Fibroblast of skin of scalp (primary cell): ENCODE measurements at regions not wholly inside any gene's neighbourhood (a gene's known extent, or its start where the extent isn't known, plus 50 kb on each side); places are given as distances from the start of the nearest gene placed in this dataset.
"Not testable (repeated sequence)": the region's sequence is repeated elsewhere in the genome, so short reads cannot be mapped to it uniquely, and the experiment has no call there.

Experiments used
- DNase-seq: peaks from one replicate; pipeline ENCODE4 v3.0.0-alpha.2; 2013

DNA sequence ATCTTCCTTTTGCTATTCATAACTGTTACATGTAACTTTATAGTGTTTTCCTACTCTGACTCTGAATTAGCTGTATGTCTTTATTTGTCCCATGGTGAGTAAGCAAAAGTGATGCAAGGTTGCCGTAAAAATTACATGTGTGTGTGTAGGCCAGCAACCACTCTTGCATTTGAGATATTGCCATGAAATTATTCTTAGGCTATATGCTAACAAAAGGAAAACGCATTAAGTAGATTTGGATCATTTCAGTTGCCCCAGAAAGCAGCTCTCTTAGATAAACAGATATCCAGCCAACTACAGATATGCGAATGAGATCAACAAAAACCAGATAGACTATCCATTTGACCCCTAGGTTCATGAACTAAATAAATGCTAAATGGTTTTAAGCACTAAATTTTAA lies 73.6 kb downstream of the CYLC2 start:
- no peak for DNase-seq

DNA sequence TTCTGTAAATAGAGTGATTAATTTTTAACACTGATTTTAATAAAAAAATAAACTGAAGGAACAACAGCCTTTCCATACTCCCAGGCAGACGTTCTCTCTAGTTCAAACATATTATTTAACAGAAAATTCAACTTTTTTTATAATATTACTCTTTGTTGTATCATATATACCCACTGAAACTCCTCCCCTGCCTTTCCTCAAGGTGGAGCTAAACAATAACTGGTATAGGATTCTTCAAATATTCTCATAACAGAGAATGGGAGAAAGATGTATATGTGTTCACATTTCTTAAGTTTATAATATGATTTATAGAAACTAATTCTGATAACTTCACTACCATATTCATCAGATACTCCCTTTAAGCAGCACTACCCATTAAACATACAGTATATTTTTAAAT lies 83.4 kb downstream of the CYLC2 start:
- no peak for DNase-seq

GRCh38 chr9:103082494-103082893 lies 87.4 kb downstream of the CYLC2 start:
- no peak for DNase-seq

DNA sequence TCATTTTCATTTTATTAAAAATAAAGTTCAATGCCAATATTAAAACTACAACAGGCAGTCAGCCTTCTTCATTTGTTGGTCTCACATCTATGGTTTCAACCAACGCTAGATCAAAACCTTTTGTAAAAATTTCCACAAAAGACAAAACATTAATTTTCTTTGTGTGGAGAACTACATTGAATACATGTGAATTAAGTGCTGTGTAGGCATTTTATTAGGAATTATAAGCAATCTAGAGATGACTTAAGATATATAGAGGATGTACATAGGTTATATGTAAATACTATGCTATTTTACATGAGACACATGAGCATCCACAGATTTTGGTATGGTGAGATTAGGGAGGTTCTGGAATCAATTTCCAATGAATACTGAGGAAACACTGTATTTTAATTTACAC lies 94.2 kb downstream of the CYLC2 start:
- DNase-seq: no peak

DNA sequence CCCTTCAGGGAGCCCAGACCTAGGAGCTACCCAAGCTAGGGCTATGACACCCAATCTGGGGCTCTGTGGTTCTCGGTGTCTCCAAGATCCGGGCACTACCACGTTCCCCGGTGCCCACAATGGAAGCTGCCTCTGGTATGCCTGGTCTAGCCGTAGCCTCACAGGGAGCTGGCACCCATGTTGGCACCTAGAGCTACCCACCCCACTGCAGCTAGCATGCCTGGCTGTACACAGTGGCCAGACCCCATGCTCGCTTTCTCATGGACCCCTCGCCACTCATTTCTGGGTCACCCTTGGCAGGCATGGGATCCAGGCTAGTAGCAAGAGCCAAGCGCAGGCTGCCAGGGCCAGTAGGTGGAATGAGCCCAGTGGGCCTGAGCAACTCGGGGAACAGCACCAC lies 109.0 kb downstream of the CYLC2 start:
- no peak for DNase-seq

- DNase-seq: no peak
Measured at GRCh38 chr9:103116246-103116645, 121.1 kb downstream of the CYLC2 start.

GRCh38 chr9:103126494-103126893 lies 131.4 kb downstream of the CYLC2 start:
- no peak for DNase-seq

- DNase-seq: no peak
Measured at GRCh38 chr9:103139891-103140290, 144.8 kb downstream of the CYLC2 start.

- DNase-seq: no peak
Measured at GRCh38 chr9:103152473-103152872, 157.3 kb downstream of the CYLC2 start.

- no peak for DNase-seq
Measured at GRCh38 chr9:103167530-103167929, 172.4 kb downstream of the CYLC2 start.

- DNase-seq: no peak
Measured at GRCh38 chr9:103168254-103168653, 173.1 kb downstream of the CYLC2 start.

DNA sequence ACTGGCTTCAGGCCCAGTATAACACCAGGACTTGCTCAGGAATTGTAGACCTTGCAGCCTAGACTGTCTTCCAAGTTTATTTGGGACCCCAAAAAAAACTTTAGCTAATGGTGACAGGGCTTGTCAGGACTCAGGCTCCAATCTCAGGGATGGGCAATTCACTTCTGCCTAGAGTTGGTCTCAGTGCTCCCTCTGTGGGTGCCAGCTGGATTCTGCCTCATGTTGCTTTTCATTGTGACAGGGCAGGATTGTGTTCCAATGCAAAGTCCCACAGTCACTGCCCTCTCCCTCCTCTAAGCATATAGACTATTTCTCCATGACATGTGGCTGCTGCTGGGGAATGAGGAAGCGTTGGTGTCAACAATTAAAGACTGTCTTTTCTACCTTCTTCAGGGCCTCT lies 174.7 kb downstream of the CYLC2 start:
- no peak for DNase-seq

- DNase-seq: no peak
Measured at GRCh38 chr9:103183701-103184171, 188.6 kb downstream of the CYLC2 start.

GRCh38 chr9:103186959-103187358 lies 191.8 kb downstream of the CYLC2 start:
- no peak for DNase-seq

DNA sequence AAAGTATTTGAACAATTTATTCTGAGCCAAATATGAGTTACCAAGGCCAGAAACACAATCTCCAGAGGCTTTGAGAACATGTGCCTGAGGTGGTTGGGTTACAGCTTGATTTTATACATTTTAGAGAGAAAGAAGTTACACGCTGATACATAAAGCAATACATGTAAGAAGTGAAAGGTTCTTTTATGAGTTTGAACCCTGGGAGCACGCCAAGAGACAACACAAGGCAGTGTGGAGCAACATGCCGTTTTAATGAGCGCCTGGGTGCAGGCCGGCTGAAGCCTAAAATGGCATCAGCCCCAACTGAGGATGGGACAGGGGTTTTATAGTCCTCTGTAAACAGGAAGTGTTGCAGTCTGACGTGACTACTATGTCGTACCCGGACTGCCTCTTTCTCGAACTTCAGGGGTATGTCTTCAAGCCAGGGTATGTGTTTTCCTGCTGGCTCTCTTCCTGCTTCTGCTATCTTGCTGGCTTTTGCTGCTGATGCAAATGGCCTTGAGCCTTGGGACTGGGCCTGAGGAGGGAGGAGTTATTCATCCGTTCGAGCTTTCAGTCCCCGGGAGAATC lies 193.7 kb downstream of the CYLC2 start:
- no peak for DNase-seq

DNA sequence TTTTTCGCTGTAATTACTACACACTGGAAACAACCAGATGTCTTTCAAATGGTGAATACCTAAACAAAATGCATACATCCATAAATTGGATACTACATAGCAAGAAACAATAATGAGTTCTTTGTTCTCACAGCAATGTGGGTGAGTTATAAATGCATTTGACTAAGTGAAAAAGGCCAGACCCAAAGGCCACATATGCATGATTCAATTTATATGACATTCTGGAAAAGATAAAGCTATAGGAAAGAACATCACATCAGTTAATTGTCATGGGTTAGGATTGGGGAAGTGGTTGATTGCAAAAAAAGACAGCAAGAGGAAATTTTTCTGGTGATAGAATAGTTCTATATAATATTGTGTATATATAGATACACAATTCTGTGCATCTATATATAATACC lies 198.9 kb downstream of the CYLC2 start:
- DNase-seq: no peak

DNA sequence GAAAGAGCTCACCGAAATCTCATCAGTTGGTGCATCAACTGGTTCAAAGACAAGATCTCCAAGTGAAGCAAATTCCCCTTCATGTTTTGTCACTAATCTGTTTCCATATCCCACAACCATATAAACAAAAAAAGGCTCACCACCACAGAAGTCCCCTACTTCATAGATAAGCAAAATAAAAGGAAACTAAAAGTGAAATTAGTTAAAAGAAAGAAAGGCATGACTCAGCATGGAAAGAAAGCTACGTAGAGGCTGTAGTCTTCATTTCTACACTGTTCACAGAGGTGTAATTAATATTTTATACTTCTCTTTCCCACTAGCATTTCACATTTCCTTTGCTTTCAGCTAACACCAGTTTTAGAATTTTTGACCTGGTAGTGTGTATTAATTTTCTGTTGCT lies 208.0 kb downstream of the CYLC2 start:
- DNase-seq: no peak

DNA sequence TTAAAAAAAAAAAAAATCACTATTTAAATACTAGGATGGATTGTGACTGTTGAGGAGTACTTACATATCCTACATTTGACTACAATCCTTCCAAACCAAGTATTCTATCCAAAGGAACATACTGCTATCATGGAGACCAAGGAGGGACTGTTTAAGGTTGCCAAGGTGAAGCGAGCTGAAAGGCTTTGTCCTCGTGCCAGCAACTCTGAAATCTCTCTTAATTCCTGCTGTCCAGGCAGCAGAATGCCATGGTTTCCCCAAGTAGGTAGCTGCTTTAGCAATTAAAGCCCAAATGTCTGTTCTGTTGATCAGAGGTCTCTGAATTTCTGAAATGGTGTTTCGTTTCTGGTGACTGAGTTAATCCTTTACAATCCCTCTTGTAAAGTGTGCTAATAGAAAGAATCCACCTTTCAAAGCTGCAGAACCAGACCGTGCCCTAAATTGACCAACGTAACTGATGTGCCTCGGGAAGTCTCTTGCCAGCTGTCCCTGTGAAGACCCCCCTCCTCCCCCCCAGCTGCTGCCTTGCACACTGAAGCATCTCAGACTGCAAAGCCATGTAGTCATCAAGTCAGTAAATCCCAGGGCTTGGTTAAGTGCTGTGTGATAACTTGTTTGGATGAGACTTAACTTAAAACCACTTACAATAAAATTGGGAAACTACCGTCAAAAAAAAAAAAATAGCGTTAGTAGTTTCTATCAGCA lies 210.9 kb downstream of the CYLC2 start:
- not testable (repeated sequence) for DNase-seq

- DNase-seq: no peak
Measured at GRCh38 chr9:103210607-103211006, 215.5 kb downstream of the CYLC2 start.

DNA sequence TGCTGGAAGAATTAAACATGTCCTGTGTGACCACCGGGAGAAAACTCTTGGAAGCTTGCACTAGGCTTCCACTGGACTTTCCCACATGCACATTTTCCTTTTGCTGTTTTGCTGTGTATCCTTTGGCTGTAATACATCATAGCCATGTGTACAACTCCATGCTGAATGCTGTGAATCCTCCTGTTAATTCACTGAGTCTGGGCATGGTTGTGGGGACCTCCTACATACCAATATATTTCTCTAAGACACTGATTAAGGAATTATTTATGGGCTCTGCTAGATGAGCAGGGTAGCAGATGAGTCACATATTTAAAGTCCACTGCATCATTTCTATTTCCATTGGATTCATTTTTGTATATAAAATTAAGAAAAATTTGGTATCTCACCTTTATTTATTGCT lies 220.1 kb downstream of the CYLC2 start:
- no peak for DNase-seq

DNA sequence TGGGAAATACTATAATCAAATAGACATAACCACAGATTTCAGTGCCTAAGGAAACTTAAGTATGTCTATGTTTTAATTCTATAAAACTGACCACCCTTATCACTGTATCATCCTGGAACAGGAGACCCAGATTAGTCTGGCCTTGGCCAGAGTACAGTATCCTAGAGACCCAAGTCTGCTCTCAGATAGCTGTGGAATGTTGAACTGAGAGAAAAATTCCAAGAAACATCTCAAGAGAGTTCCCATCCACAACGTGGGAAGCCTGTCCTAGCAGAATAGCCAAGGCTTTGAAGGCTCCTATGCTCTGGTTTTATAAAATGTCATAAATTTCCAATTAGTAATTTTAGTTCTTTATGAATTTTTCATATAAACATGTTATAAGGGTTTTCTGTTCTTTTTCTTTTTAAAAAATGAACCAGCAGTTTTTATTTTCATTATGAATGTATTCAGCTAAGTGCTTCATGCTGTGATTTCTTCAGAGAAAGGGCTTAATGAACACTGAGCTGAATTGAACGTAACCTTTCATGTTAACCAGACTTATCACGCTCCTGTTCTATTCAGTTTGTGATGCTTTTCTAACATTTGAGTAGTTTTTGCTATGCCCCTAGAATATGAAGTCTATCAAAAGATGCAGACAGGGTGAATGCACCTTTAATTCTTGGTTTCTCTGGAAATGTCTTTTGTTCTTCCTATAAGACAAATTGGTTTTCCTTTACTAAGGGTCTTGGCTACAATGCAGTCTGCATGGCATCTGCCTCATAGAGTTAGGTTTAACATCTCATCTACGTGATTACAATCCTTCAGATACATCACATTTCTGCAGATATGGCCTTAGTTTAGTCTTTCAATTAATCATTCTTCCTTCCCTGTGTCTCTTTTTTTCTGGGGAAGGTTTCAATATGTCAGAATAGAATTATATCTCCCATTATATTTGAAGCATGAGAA lies 230.8 kb downstream of the CYLC2 start:
- DNase-seq: no peak

GRCh38 chr9:103226647-103227013 lies 231.5 kb downstream of the CYLC2 start:
- DNase-seq: no peak

DNA sequence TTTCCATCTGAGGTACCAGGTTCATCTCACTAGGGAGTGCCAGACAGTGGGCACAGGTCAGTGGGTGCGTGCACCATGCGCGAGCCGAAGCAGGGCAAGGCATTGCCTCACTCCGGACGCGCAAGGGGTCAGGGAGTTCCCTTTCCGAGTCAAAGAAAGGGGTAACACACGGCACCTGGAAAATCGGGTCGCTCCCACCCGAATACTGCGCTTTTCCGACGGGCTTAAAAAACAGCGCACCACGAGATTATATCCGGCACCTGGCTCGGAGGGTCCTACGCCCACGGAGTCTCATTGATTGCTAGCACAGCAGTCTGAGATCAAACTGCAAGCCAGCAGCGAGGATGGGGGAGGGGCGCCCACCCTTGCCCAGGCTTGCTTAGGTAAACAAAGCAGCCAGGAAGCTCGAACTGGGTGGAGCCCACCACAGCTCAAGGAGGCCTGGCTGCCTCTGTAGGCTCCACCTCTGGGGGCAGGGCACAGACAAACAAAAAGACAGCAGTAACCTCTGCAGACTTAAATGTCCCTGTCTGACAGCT lies 242.5 kb downstream of the CYLC2 start:
- not testable (repeated sequence) for DNase-seq
